Body of pancreas (tissue), 4 donors: ENCODE measurements at regions not wholly inside any gene's neighbourhood (a gene's known extent, or its start where the extent isn't known, plus 50 kb on each side); places are given as distances from the start of the nearest gene placed in this dataset.

Source experiments
- ATAC-seq: fragments of 150-250 bp; one replicate; pipeline ENCODE4 v1.9.1; 2016
- DNase-seq, 4 donors: peaks; one replicate each; pipeline ENCODE4 v3.0.0-alpha.2; 2019
- H3K27ac ChIP-seq, 4 donors: fragments of 200-600 bp; sonication (generic); 1 replicate in 3 of 4; 2 replicates in 1 of 4; pipeline versions ENCODE4 v1.5.1 to v1.6.1; 2016 to 2019; ENCODE audit warnings: mild to moderate bottlenecking in 1 of 4, mixed read lengths in 1 of 4, moderate library complexity in 1 of 4
- H3K27me3 ChIP-seq, 2 donors: fragments of 200-600 bp; sonication (generic); one replicate each; pipeline ENCODE4 v1.6.0; 2016; ENCODE audit warnings: mild to moderate bottlenecking in 1 of 2
- H3K36me3 ChIP-seq, 2 donors: fragments of 200-600 bp; sonication (generic); replicated peaks in 1 of 2; 2 replicates each; pipeline ENCODE4 v1.5.1; 2016; ENCODE audit warnings: low read depth in 2 of 2; ENCODE audit not compliant: insufficient read depth in 1 of 2
- H3K4me1 ChIP-seq: fragments of 200-600 bp; sonication (generic); one replicate; pipeline ENCODE4 v1.6.0; 2016
- H3K4me3 ChIP-seq, 2 donors: fragments of 200-600 bp; sonication (generic); 1 replicate in 1 of 2; 2 replicates in 1 of 2; pipeline ENCODE4 v1.5.1; 2016 to 2019
- H3K9me3 ChIP-seq, 3 donors: fragments of 200-600 bp; sonication (generic); 1 replicate in 2 of 3; 2 replicates in 1 of 3; pipeline ENCODE4 v1.5.1; 2016
- CTCF ChIP-seq, 7 experiments: fragments of 450-650 bp in 4 of 7; fragments of 200-600 bp in 3 of 7; sonication (generic) in 3 of 7; IDR thresholded peaks; one replicate each; pipeline ENCODE4 v1.5.1; 2016 to 2019; ENCODE audit warnings: antibody characterized with exemption in 7 of 7
- POLR2A ChIP-seq, 3 donors: fragments of 450-650 bp; IDR thresholded peaks; one replicate each; pipeline ENCODE4 v1.6.1; 2016; ENCODE audit warnings: antibody characterized with exemption in 3 of 3, mild to moderate bottlenecking in 2 of 3
- WGBS, 2 donors: methylation state at CpG; one replicate each; pipeline ENCODE4 v1.1.5; 2017; 5-methylcytosine and 5-hydroxymethylcytosine counted together
- intact Hi-C: fragments of 100-400 bp; cut with DNase I; formaldehyde crosslinking; loops from one replicate; pipeline ENCODE4 v1.15.1; 2023

GRCh38 chr12:103097496-103097895, 140.0 kb downstream of the ASCL1 start:
- H3K4me3 ChIP-seq = no peak overlapping the region
- no peaks in the 10 kb centered on the region for H3K36me3 ChIP-seq
- no peaks in the 10 kb centered on the region for H3K27me3 ChIP-seq
- WGBS, 2 donors = 92 to 96% methylated on average over 2 of the region's 2 CpGs
- no peaks in the 10 kb centered on the region for H3K4me1 ChIP-seq
- DNase-seq = no peak
- TF ChIP-seq CTCF (IDR thresholded peaks at IDR 0.05) (no peak), POLR2A (IDR thresholded peaks at IDR 0.05) (no peak)
- ATAC-seq = no peak
- intact Hi-C loops = no loop called here
- H3K27ac ChIP-seq = no peak overlapping the region
- H3K9me3 ChIP-seq = no peaks in the 10 kb centered on the region

GRCh38 chr12:103100257-103100831, 142.9 kb downstream of the ASCL1 start:
- Histone ChIP-seq H3K9me3 (no peaks in the 10 kb centered on the region), H3K27me3 (no peaks in the 10 kb centered on the region), H3K4me1 (no peaks in the 10 kb centered on the region), H3K27ac (no peak overlapping the region), H3K36me3 (no peaks in the 10 kb centered on the region), H3K4me3 (no peak overlapping the region)
- TF ChIP-seq POLR2A (IDR thresholded peaks at IDR 0.05) (no peak), CTCF (IDR thresholded peaks at IDR 0.05) (no peak)
- intact Hi-C loops = no loop called here
- no peak for ATAC-seq
- WGBS, 2 donors = 69 to 73% methylated on average over 11 of the region's 11 CpGs
- no peak for DNase-seq

- Histone ChIP-seq H3K27ac (no peak overlapping the region), H3K4me1 (no peaks in the 10 kb centered on the region), H3K27me3 (no peaks in the 10 kb centered on the region), H3K36me3 (no peaks in the 10 kb centered on the region), H3K4me3 (no peak overlapping the region), H3K9me3 (no peaks in the 10 kb centered on the region)
- ATAC-seq (no peak), DNase-seq (no peak)
- 57 to 64% methylated on average over 2 of the region's 2 CpGs for WGBS, 2 donors
- intact Hi-C loops = no loop called here
- TF ChIP-seq POLR2A (IDR thresholded peaks at IDR 0.05) (no peak), CTCF (IDR thresholded peaks at IDR 0.05) (no peak)
Observed at GRCh38 chr12:103102225-103102744, 144.8 kb downstream of the ASCL1 start.

- Histone ChIP-seq H3K4me1 (no peaks in the 10 kb centered on the region), H3K4me3 (no peak overlapping the region), H3K9me3 (no peaks in the 10 kb centered on the region), H3K36me3 (no peaks in the 10 kb centered on the region), H3K27ac (no peak overlapping the region), H3K27me3 (no peaks in the 10 kb centered on the region)
- intact Hi-C loops = no loop called here
- TF ChIP-seq POLR2A (IDR thresholded peaks at IDR 0.05) = no peak
- TF ChIP-seq CTCF (IDR thresholded peaks at IDR 0.05) = no peak
- DNase-seq (no peak), ATAC-seq (no peak)
- WGBS, 2 donors = 74 to 78% methylated on average over 2 of the region's 2 CpGs
Observed at GRCh38 chr12:103105971-103106597, 148.6 kb downstream of the ASCL1 start.

DNA sequence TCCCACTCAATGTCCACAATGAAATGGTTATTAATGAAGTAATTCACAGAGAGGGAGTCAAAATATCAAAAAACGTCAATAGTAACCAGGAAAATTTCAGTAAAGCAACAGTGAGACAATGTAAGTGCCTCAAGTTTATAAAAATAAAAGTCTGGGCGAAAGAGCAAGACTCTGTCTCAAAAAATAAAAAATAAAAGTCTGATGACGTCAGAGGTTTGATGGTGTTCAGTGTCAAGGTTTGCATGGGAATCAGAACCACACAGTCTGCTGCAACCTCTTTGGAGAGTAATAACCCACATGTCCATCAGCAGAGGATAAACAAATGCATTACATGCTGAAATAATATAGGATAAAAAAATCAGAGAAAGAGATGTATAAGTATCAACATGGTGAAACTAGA, 152.4 kb downstream of the ASCL1 start:
- H3K4me3 ChIP-seq = no peak overlapping the region
- H3K27me3 ChIP-seq = no peaks in the 10 kb centered on the region
- no peaks in the 10 kb centered on the region for H3K9me3 ChIP-seq
- no peaks in the 10 kb centered on the region for H3K4me1 ChIP-seq
- ATAC-seq = no peak
- DNase-seq = no peak
- no peaks in the 10 kb centered on the region for H3K36me3 ChIP-seq
- H3K27ac ChIP-seq = no peak overlapping the region
- WGBS, 2 donors = 47 to 52% methylated on average over 3 of the region's 3 CpGs
- TF ChIP-seq POLR2A (IDR thresholded peaks at IDR 0.05) (no peak), CTCF (IDR thresholded peaks at IDR 0.05) (no peak)
- intact Hi-C loops = no loop called here
